ENCODE measurements at regions not wholly inside any gene's neighbourhood (a gene's known extent, or its start where the extent isn't known, plus 50 kb on each side); places are given as distances from the start of the nearest gene placed in this dataset.

GRCh38 chr13:105638426-105638825 is 897.0 kb downstream of the EFNB2 start:
- Mint-ChIP-seq H3K9me3 (peaks cover 3 to 26% (median 8%) of the 10 kb centered on the region in 6 donors), H3K36me3 (no peaks in the 10 kb centered on the region), H3K27me3 (ENCODE audit: low read depth in 3 of 3) (no peaks in the 10 kb centered on the region)

GRCh38 chr13:105634059-105634458 is 901.4 kb downstream of the EFNB2 start:
- no peak overlapping the region for H3K27ac Mint-ChIP-seq
- no peaks in the 10 kb centered on the region for H3K27me3 Mint-ChIP-seq (ENCODE audit: low read depth in 3 of 3)
- peaks cover 0 to 12% (median 6%) of the 10 kb centered on the region in 6 donors for H3K9me3 Mint-ChIP-seq
- no peaks in the 10 kb centered on the region for H3K4me1 Mint-ChIP-seq
- no peak for DNase-seq
- no peaks in the 10 kb centered on the region for H3K36me3 Mint-ChIP-seq
- H3K4me3 Mint-ChIP-seq: no peak overlapping the region

More at GRCh38 chr13:105638426-105638825, 897.0 kb downstream of the EFNB2 start:
- no peaks in the 10 kb centered on the region for H3K4me1 Mint-ChIP-seq
- no peak overlapping the region for H3K4me3 Mint-ChIP-seq
- DNase-seq: no peak
- H3K27ac Mint-ChIP-seq: no peak overlapping the region

- Mint-ChIP-seq H3K27me3 (ENCODE audit: low read depth in 3 of 3) (no peaks in the 10 kb centered on the region), H3K4me3 (no peak overlapping the region), H3K27ac (no peak overlapping the region), H3K4me1 (no peaks in the 10 kb centered on the region), H3K9me3 (peaks cover 0 to 23% (median 7%) of the 10 kb centered on the region in 6 donors), H3K36me3 (no peaks in the 10 kb centered on the region)
- no peak for DNase-seq
Measured at GRCh38 chr13:105630431-105630830, 905.0 kb downstream of the EFNB2 start.

- peaks cover 0 to 25% (median 5%) of the 10 kb centered on the region in 6 donors for H3K9me3 Mint-ChIP-seq
- no peak overlapping the region for H3K27ac Mint-ChIP-seq
- H3K4me1 Mint-ChIP-seq: no peaks in the 10 kb centered on the region
- no peaks in the 10 kb centered on the region for H3K27me3 Mint-ChIP-seq (ENCODE audit: low read depth in 3 of 3)
- no peaks in the 10 kb centered on the region for H3K36me3 Mint-ChIP-seq
- H3K4me3 Mint-ChIP-seq: no peak overlapping the region
- DNase-seq: no peak
Measured at GRCh38 chr13:105627270-105627669, 908.2 kb downstream of the EFNB2 start.

- Mint-ChIP-seq H3K4me1 (no peaks in the 10 kb centered on the region), H3K36me3 (no peaks in the 10 kb centered on the region), H3K4me3 (no peak overlapping the region), H3K9me3 (peaks cover 0 to 20% (median 3%) of the 10 kb centered on the region in 6 donors), H3K27ac (no peak overlapping the region), H3K27me3 (ENCODE audit: low read depth in 3 of 3) (no peaks in the 10 kb centered on the region)
- no peak for DNase-seq
Measured at GRCh38 chr13:105625691-105626090, 909.8 kb downstream of the EFNB2 start.

GRCh38 chr13:105616333-105617075 is 919.0 kb downstream of the EFNB2 start:
- Mint-ChIP-seq H3K27me3 (ENCODE audit: low read depth in 3 of 3) (peaks cover 0 to 1% (median 0%) of the 10 kb centered on the region in 3 donors), H3K36me3 (no peaks in the 10 kb centered on the region), H3K4me1 (no peaks in the 10 kb centered on the region), H3K4me3 (no peak overlapping the region), H3K27ac (no peak overlapping the region), H3K9me3 (peaks cover 0 to 14% (median 1%) of the 10 kb centered on the region in 6 donors)
- no peak for DNase-seq

GRCh38 chr13:105612541-105612940 is 922.9 kb downstream of the EFNB2 start:
- no peaks in the 10 kb centered on the region for H3K36me3 Mint-ChIP-seq
- no peaks in the 10 kb centered on the region for H3K27me3 Mint-ChIP-seq (ENCODE audit: low read depth in 3 of 3)
- no peak overlapping the region for H3K4me3 Mint-ChIP-seq

GRCh38 chr13:105611424-105611823 is 924.0 kb downstream of the EFNB2 start:
- Mint-ChIP-seq H3K4me1 (no peaks in the 10 kb centered on the region), H3K27me3 (ENCODE audit: low read depth in 3 of 3) (no peaks in the 10 kb centered on the region), H3K27ac (no peak overlapping the region), H3K4me3 (no peak overlapping the region), H3K36me3 (no peaks in the 10 kb centered on the region), H3K9me3 (peaks cover 0 to 8% (median 2%) of the 10 kb centered on the region in 6 donors)
- no peak for DNase-seq

More at GRCh38 chr13:105612541-105612940, 922.9 kb downstream of the EFNB2 start:
- Mint-ChIP-seq H3K27ac (no peak overlapping the region), H3K9me3 (peaks cover 0 to 8% (median 2%) of the 10 kb centered on the region in 6 donors), H3K4me1 (no peaks in the 10 kb centered on the region)
- no peak for DNase-seq

GRCh38 chr13:105608104-105608503 is 927.4 kb downstream of the EFNB2 start:
- Mint-ChIP-seq H3K27ac (no peak overlapping the region), H3K4me3 (no peak overlapping the region), H3K9me3 (peaks cover 0 to 9% (median 2%) of the 10 kb centered on the region in 6 donors), H3K4me1 (no peaks in the 10 kb centered on the region), H3K27me3 (ENCODE audit: low read depth in 3 of 3) (peaks cover 0 to 3% (median 0%) of the 10 kb centered on the region in 3 donors), H3K36me3 (no peaks in the 10 kb centered on the region)
- no peak for DNase-seq

- H3K27me3 Mint-ChIP-seq (ENCODE audit: low read depth in 3 of 3): peaks cover 0 to 3% (median 0%) of the 10 kb centered on the region in 3 donors
- H3K4me1 Mint-ChIP-seq: no peaks in the 10 kb centered on the region
- DNase-seq: no peak
- no peaks in the 10 kb centered on the region for H3K36me3 Mint-ChIP-seq
- H3K9me3 Mint-ChIP-seq: peaks cover 2 to 9% (median 3%) of the 10 kb centered on the region in 6 donors
- H3K4me3 Mint-ChIP-seq: no peak overlapping the region
- no peak overlapping the region for H3K27ac Mint-ChIP-seq
Measured at GRCh38 chr13:105607426-105607825, 928.0 kb downstream of the EFNB2 start.

- Mint-ChIP-seq H3K4me3 (no peak overlapping the region), H3K27ac (no peak overlapping the region), H3K36me3 (no peaks in the 10 kb centered on the region), H3K4me1 (no peaks in the 10 kb centered on the region), H3K9me3 (peaks cover 2 to 4% (median 3%) of the 10 kb centered on the region in 6 donors), H3K27me3 (ENCODE audit: low read depth in 3 of 3) (peaks cover 0 to 3% (median 0%) of the 10 kb centered on the region in 3 donors)
- DNase-seq: no peak
Measured at GRCh38 chr13:105607016-105607415, 928.4 kb downstream of the EFNB2 start.

- Mint-ChIP-seq H3K36me3 (no peaks in the 10 kb centered on the region), H3K27ac (no peak overlapping the region), H3K27me3 (ENCODE audit: low read depth in 3 of 3) (peaks cover 0 to 3% (median 2%) of the 10 kb centered on the region in 3 donors), H3K9me3 (peaks cover 0 to 24% (median 6%) of the 10 kb centered on the region in 6 donors), H3K4me3 (no peak overlapping the region), H3K4me1 (no peaks in the 10 kb centered on the region)
- DNase-seq: no peak
Measured at GRCh38 chr13:105602956-105603670, 932.3 kb downstream of the EFNB2 start.

GRCh38 chr13:105599477-105600037 is 935.9 kb downstream of the EFNB2 start:
- Mint-ChIP-seq H3K36me3 (no peaks in the 10 kb centered on the region), H3K4me3 (no peak overlapping the region), H3K27me3 (ENCODE audit: low read depth in 3 of 3) (peaks cover 0 to 2% (median 0%) of the 10 kb centered on the region in 3 donors), H3K9me3 (peaks cover 0 to 37% (median 8%) of the 10 kb centered on the region in 6 donors), H3K4me1 (no peaks in the 10 kb centered on the region), H3K27ac (no peak overlapping the region)
- no peak for DNase-seq

- Mint-ChIP-seq H3K36me3 (no peaks in the 10 kb centered on the region), H3K9me3 (peaks cover 0 to 37% (median 8%) of the 10 kb centered on the region in 6 donors), H3K27me3 (ENCODE audit: low read depth in 3 of 3) (peaks cover 0 to 2% (median 0%) of the 10 kb centered on the region in 3 donors), H3K27ac (no peak overlapping the region), H3K4me1 (no peaks in the 10 kb centered on the region), H3K4me3 (no peak overlapping the region)
- DNase-seq: no peak
Measured at GRCh38 chr13:105598529-105598928, 936.9 kb downstream of the EFNB2 start.
